HUDEP-2 (cell line): ENCODE measurements at regions not wholly inside any gene's neighbourhood (a gene's known extent, or its start where the extent isn't known, plus 50 kb on each side); places are given as distances from the start of the nearest gene placed in this dataset.

Source experiments
- DNase-seq, 76 experiments: peaks; one replicate each; lab custom pipeline; 2025; ENCODE audit not compliant: unreplicated experiment in 76 of 76; lab: John Stamatoyannopoulos, UW

DNA sequence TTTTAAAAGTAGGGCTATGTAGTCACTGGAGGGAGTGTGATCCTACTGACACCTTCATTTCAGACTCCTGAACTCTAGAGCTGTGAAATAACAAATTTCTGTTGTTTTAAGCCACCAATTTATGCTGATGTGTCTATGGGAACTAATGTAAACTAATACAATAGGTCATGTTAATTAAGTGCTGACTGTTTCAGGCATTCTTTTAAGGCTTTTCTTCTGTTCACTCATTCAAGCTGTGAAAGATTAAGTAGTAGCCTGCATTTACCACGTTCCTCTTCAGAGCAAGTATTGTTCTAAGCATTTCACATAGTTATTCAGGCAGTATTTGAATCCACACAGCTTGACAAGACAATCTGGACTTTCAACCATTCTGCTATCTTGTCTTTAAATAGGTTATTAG lies 1135.0 kb downstream of the SLITRK1 start:
- DNase-seq: no peak

DNA sequence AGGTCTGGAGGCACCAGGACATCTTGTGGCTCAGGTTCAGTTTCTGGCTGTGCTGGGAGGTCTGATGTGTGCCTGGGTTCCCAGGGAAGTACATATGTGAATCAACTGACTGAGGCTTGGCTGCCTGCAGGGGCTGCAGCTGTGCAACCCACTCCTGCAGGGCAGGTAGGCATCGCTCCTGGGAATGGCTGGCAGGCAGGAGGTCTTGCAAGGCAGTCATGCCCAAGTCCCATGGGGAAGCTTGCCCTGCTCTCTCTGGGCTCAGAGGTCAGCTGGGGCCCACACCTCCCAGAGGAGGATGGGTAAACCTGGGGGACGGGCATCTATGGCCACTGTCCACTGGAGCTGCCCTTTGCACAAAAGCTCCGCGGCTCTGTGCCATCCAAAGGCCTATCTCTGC lies 1141.8 kb downstream of the SLITRK1 start:
- DNase-seq: no peak

DNA sequence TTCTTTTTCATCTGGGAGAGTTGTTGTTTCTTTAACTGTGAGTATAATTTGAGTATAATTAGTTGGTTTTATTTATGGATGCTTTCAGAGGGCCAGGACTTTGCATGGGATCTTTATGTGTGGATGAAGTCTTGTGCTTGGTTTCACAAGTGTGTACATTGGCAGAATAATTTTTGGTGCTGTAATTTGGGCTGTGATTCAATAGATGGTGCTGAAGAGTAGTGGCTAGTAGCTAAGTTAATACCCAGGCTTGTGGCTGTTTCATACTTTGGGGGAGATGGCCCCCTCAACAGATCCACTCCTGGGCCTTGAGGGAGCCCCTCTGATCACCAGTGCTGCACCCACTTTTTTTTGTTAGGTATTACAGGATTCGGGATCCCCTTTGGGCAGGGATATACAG lies 1142.4 kb downstream of the SLITRK1 start:
- DNase-seq: peak in 1 of 76 experiments; percentile 3

DNA sequence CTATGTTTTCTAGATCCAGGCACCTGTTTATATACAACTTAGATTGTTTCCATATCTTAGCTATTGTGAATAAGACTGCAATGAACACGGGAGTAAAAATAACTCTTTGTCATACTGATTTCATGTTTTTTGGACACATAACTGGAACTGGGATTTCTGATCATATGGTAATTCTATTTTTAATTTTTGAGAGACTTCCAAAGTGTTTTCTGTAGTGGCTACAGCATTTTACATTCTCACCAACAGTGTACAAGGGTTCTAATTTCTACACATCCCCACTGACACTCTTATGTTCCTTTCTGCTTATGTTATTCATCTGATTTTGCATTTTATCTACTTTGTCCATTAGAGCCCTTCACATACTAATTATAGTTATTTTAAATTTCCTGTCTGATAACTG lies 1152.9 kb downstream of the SLITRK1 start:
- DNase-seq: no peak

DNA sequence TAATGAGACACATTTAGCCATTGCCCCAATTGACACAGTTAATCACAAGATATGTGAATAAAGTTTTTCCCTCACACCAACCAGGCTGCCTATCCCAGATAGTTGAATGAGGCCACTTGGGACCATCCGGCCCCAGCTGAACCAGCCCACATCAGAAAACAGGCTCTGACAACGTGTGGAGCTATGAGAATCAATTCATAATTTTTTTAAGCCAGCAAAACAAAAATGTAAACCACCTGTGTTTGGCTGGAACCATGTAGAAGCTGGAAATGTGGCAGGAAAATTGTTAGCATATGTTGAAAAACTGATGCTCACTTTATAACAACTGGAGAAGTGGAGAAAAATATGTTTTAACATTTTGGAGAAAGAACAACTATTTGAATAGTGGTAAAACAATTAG lies 1161.3 kb downstream of the SLITRK1 start:
- no peak for DNase-seq

DNA sequence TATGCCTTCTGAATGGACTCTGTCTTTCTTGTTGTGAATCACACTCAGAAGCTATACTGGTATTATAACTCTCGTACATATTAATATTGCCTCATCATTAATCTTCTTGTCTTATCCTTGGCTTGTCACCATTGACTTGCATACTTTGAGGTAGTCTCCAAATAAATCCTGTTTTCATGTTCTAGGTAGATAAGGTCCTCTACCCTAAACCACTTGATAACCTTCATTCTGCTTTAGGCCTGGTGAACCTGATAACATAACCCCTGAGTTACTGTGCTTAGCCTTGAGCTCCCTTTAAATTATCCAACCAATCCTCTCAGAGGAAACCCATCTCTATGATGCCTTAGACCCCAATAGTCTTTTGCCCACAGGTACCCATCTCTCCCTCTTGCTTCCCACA lies 1162.3 kb downstream of the SLITRK1 start:
- DNase-seq: peak in 6 of 76 experiments; percentile 9 to 59 (median 15)

DNA sequence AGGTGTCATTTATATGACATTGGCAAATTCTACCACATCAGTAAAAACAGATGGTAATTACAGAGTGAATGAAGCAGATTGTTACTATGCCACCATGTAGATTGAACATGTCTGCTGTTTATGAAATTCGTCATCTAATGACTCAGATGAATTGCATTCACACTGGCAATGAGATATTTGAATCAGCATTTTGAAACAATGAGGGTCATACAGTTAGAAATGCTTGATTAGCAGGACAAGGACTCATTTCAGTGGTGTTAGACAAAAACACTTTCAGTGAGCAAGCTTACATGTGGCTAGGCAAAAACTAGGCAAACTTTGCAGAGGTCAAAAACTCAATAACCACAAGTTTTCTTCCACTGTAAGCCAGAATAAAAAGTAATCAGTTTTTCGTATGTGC lies 1165.0 kb downstream of the SLITRK1 start:
- no peak for DNase-seq

DNA sequence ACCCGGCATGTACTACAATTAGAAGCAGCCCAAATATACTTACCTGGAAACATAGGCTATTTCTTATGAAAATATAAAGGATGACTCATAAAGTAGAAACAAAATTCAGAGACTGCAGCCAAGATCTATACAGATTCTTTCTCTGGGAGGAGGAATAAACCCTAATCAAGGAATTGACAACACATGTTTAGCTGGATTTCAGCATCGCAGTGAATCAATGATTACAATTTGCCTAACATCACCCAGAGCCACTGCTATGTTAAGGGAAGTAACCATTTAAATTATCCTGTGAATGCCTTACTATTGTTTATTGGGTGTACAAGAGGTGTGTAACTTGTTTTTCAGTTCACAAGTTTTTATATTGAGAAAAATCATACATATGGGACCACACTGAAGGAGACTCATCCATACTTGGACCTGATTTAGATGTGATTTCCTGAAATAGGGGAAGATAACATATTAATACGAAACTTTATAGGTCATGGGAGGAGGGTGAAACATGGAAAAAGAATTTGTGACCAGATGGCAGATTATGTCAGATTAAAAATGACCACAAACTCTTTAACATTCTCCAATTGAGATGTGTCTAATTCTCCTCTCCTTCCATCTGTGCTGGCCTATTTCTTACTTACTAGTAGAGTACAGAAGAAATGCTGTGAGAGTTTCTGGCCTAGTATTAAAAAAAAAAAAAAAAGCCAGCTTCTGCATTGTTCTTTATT lies 1168.4 kb downstream of the SLITRK1 start:
- DNase-seq: no peak

DNA sequence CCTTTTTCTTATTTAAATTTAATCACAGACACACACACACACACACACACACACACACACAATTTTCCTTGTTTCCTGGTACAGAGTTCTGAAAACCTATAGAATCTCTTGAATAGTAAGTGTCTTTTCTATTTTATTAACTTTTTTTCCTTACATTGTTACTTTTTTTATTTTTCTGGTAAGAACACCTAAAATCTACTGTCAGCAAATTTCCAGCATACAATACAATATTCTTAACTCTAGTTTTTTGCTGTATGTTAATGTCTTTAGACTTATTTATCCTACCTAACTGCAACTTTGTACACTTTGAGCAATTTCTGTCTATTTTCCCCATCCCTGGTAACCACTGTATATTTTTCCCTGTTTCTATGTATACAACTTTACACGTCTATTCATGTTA lies 1179.8 kb downstream of the SLITRK1 start:
- DNase-seq: no peak

DNA sequence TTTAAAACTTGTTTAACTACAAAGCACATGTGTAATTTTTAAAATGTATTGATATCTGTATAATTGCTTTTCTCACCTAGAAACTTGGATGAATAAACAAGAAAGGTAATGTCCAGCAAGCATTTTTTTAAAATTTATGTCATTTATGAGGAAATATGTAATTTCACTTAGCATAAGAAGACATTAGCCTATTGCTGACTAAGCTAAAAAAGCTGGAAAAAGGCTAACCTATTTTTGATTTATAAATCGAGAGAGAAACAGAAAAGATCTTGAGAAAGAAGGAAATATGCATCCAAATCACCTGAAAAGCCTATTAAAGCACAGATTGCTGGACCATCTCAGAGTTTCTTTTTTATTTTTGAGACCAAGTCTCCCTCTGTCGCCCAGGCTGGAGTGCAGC lies 1181.3 kb downstream of the SLITRK1 start:
- DNase-seq: no peak

DNA sequence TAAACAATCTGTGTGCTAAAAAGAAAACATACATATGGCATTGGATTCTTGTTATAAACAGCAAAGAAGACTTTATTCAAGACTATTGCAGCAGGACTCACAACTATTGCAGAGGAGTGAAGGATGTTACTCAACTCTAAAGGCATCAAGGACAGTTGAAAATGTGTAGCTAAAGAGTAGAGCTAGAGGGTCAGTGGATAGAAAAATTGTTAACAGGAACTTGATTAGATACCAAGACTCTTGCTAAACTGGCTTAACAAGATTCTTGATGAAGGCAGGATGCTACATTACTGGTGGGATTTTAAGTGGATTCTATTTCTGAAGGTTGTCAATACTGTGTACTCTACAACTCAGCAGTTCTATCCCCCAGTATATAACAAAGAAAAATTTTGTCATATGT lies 1183.3 kb downstream of the SLITRK1 start:
- no peak for DNase-seq

DNA sequence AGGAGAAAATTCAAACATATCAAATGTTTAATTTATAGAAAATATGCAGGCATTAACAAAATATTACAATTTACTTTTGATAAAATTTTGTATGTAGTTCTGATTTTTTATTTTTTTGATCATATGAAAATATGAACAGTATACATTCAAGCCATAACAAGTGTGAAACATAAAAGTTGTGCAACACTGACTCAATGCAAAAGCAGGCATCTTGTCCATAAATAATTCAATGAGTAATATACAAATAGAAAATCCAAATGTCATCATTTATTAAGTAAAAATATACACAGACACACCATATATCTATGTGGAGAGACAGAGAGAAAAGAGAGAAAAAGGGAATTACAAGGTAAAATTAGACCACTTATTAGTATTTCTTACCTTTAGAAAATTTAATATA lies 1183.9 kb downstream of the SLITRK1 start:
- DNase-seq: no peak

DNA sequence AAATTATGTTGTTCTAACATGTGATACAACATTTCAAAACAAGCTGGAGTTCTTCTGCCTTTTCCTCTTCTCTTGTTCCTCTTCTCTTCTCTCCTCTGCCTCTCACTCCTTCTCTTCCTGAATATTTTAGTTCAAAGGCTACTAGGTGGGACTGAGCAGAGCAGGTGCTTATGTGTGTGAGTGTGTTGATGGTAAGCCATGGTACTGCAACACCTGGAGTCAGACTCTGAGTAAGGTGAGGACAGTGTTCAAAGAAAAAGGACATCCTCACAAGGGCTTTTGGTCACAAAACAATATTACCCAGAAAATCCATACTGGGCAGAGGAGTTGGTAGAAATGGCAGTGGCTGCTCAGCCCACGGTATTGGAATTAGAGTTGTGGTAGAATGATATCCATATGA lies 1188.7 kb downstream of the SLITRK1 start:
- no peak for DNase-seq

DNA sequence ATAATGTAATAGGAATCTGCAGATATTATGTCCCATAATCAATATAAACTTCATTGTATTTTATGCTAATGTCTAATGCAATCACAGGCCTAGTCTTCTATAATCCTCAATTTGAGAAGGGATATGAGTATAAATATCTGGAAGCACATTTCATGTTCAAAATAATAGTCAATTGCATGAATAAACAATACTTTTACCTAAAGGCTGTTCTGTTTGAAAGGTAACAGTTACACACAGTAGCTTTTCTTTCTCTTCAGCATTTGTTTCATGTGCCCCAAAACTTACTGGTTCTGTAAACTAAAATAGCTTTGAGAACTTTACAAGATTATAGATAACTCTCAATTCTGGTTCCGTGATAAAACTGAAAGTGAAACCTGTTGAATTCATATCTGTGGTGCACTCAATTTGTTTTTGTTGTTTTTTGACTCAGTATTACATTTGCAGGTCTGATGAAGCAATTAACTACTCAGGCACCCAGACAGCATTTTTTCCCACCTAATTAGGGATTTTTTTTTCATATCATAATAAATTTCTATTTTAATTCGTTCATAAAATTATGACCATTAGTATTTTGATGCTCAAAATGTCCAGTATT lies 1193.8 kb downstream of the SLITRK1 start:
- peak in 8 of 76 experiments; percentile 1 to 35 (median 8) for DNase-seq

DNA sequence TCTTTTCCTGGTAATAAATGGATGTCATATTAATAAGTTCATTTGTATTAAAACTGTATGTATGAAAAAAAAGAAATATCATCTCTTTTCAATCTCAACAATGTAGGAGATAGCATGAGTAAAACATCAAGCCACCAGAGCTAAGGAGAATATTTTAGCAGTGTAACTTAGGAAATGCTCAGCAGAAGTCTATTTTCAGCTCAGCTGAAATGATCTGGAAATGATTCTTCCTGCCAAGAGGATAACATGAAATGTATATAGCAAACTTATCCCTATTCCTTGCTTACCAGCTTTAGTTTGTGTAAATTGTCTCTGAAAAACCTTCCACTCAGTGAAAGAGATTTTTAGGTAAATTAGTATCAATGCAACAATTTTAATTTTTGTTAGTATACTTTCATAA lies 1194.4 kb downstream of the SLITRK1 start:
- DNase-seq: no peak

DNA sequence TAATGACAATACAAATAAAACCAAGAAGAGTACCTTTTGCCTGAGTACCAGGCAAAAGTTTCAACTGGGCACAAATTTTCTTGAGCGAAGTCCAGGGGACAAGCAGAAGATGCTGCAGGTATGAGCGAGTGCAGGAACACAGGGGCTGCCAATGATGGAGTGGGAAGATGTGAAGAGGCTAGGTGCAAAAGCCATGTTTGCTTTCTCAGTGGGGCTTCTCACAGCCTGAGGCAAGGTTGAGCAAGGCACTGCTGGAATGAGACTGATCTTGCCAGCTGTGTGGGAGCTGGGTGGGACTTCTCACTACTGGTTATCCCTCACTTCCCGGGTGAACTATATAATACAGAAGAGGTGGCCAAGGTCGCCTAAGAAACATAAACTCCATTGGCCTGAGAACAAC lies 1200.7 kb downstream of the SLITRK1 start:
- no peak for DNase-seq

DNA sequence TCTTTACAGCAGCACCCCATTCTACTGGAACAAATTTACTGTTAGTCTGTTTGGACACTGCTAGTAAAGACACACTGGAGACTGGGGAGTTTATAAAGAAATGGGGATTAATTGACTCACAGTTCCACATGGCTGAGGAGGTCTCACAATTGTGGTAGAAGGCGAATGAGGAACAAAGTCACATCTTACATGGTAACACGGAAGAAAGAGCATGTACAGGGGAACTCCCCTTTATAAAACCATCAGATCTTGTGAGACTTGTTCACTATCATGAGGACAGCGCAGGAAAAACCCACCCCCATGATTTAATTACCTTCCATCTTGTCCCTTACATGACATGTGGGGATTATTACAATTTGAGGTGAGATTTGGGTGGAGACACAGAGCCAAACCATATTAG lies 1204.2 kb downstream of the SLITRK1 start:
- DNase-seq: no peak

DNA sequence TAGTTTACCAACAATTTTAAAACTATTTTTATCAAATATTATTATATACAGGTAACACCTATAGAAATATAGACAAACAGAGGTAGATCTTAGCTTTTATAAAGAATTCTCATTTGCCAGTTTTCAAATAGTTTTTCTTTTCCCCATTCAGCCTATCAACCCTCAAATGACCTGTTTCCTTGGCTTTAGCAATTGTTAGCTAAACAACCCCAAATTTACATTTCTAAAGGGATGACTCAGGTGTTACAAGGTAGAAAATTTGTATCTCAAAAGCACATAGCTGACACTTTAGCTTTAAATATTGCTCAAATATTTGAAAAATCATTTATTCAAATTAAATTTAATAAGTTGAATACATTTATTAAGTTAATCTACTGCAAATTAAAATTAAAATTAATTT lies 1207.2 kb downstream of the SLITRK1 start:
- no peak for DNase-seq

DNA sequence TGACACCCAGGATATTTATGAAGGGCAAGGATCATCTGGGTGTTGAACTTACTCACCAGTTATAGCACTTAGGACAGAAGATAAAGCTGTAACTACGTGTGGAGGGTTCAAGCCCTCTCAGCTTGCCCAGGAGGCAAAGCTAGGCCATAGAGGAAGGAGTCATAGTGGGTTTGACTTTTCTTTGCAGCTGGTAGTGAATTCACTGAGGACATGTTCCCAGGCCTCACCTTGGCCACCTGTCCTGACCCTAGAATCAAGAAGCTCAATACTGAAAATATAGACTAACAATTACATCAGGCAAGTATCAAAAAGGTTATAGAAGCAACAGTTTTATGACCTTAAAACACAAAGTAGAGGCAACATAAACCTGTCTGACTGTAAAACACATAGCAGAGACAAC lies 1207.7 kb downstream of the SLITRK1 start:
- DNase-seq: no peak

DNA sequence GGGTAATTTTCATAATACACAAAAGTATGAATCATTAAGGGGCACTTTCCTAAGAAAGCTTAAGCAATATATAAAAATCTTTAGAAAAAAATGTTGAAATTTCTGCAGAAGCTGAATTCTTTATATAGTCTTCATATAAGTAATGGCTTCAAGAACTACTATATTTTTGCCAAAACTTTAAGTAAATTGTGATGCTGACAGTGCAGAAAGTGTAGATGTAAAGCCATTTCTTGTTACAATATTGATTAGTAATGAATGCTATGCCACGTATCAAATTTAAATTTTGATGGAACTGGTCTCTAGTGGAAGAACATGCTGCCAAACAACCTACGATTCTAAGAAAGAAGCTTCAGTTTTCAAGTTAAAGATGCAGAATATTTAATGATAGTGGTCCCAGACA lies 1210.0 kb downstream of the SLITRK1 start:
- DNase-seq: no peak

DNA sequence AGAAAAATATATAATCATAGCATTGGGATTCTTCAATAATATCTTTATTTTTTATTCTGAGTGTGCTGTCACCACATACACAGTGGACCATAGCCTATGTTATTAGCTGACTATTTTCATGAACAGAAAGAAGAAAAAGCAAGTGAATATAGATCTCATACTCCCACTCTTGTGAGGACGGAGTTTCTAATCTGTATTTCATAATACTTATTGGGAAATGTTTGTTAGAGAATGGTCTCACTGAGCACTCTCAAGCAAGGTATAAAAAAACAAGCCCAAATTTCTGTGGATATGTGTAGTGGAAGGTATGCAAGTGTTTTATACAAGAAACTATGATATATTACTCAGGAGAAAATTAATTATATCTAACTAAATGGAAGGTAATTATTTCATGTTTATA lies 1218.1 kb downstream of the SLITRK1 start:
- DNase-seq: no peak

DNA sequence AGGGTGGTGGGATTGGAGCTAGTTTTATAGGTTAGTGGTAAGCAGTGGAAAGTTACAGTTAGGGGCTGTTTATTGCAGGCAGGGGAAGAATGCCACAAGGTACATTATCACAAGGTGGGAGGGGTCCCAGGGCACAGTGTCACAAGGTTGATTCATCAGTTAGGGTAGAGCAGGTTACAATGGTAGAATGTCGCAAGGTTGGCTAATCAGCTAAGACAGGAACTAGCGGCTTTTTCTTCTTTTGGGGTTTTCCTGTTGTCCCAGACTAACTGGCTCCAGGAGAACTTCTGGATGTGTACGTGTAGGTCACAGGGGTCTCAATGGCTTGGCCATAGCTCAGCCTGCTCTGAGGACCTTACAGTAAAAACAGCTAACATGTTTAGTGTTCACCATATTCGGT lies 1221.1 kb downstream of the SLITRK1 start:
- DNase-seq: no peak

DNA sequence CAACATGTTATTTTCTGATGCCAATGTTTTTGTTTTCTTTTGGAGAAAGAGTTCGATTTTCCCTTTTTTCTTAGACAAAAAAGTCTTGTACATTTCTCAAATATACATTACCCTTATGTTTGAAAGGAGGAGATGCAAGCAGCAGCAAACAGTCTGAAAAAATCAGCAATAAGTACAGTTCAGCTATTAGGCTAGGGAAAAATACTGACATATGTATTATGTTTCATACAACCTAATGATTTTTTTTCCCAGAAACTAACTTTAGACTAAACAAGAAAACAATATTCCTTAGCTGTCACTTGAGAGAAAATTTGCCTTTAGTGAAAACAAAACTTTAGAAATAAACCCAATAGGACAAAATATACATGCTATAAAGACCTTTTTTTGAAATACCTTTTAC lies 1223.5 kb downstream of the SLITRK1 start:
- DNase-seq: no peak
